HG02610 (cell line): ENCODE measurements at regions not wholly inside any gene's neighbourhood (a gene's known extent, or its start where the extent isn't known, plus 50 kb on each side); places are given as distances from the start of the nearest gene placed in this dataset.

Experiments
- ATAC-seq: cut with Tn5 transposase; IDR thresholded peaks from one replicate; pipeline ENCODE4 v1.9.1; 2021; ENCODE audit warnings: mild to moderate bottlenecking, moderate library complexity; ENCODE audit not compliant: unreplicated experiment

DNA sequence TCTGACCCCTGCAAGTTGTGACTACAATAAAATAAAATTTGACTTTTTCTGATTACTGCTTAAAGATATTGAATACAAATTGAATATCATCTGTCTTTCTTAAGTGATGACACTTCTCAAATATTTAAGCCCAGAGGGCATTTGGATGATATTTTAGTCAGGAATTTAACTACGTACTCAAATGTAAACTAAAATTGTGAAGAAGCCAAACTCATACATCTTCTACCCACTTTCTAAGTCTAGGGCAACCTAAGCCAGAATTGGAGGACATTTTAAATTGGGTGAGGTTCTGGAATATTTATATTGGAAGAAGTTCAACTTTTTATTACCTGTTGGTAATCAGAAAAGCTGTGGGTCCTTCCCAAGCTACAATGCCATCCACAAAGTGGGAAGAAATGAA lies 149.1 kb upstream of the WDR11 start:
- no peak for ATAC-seq

- no peak for ATAC-seq
Observed at GRCh38 chr10:120705309-120705708, 145.9 kb upstream of the WDR11 start.

DNA sequence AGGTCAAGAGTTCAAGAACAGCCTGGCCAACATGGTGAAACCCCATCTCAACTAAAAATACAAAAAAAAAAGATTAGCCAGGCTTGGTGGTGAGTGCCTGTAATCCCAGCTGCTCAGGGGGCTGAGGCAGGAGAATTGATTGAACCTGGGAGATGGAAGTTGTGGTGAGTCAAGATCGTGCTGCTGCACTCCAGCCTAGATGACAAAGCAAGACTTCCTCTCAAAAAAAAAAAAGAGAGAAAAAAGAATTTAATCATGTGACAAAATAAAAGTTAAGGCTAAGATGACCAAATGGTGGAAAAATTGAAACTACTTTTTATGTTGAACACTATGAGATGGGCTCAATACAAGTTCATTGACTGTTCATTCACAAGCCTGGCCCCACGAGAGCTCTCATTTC lies 141.1 kb upstream of the WDR11 start:
- ATAC-seq, result no peak

- no peak for ATAC-seq
Observed at GRCh38 chr10:120711860-120712259, 139.3 kb upstream of the WDR11 start.

GRCh38 chr10:120713573-120714205 lies 137.5 kb upstream of the WDR11 start:
- no peak for ATAC-seq

DNA sequence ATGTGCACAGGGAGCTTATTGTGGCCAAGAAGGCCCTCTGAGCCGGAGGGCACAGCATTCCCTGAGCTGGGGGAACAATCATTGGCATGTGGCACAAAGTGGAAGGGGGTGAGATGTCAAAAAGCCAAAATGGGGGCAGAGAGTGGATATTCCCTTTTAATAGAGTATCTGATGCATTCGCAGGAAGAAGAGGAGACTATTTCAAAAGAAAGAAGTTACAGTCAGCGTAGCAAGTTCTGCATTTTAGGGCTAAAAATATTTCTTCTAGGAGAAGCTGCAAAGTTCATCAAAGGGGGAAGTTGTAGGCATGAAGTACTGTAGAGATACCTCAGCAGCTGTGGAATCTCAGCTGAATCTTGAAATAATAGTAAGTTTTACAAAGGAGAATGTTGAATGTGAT lies 136.0 kb upstream of the WDR11 start:
- ATAC-seq, result no peak

DNA sequence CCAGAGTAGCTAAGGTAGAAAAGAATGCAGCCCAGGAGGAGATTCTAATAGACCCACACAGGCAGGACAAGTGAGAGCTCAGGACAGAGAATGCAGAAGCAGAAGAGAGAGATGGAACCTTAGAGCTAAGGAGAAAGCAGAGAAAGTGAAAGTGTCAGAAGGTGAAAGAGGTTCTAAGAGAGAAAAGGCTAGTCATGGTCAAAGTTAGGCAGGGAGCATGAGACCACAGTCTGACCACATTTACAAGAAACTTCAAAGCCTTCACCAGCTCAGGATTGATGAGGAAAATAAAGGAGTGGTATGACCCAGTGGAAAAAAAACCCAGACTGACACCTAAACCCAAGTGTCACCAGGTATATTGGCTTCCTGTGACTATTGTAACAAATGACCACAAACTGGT lies 131.8 kb upstream of the WDR11 start:
- peak; percentile 56 for ATAC-seq

- no peak for ATAC-seq
Observed at GRCh38 chr10:120727001-120727400, 124.2 kb upstream of the WDR11 start.

GRCh38 chr10:120729547-120729946 lies 121.6 kb upstream of the WDR11 start:
- no peak for ATAC-seq

DNA sequence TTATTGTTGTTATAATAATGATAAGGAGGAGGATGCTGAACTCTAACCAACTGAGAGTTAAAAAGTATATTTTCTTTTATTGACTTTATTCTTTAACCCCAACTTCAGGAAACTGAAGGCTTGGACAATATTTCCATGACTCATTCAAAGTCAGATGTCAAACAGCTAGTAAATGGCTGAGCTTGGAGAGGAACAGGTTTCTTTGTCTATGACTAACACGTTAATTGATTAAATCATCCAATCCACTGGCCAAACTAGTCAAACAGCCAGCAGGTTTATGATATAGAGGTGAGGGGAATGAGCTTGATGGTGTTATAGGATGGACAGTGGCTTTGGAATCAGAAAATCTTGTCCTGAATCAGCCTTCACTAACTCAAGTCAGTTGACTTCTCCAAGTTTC lies 119.1 kb upstream of the WDR11 start:
- no peak for ATAC-seq

- ATAC-seq, result no peak
Observed at GRCh38 chr10:120732643-120733313, 118.4 kb upstream of the WDR11 start.

- ATAC-seq, result no peak
Observed at GRCh38 chr10:120734483-120735078, 116.6 kb upstream of the WDR11 start.

DNA sequence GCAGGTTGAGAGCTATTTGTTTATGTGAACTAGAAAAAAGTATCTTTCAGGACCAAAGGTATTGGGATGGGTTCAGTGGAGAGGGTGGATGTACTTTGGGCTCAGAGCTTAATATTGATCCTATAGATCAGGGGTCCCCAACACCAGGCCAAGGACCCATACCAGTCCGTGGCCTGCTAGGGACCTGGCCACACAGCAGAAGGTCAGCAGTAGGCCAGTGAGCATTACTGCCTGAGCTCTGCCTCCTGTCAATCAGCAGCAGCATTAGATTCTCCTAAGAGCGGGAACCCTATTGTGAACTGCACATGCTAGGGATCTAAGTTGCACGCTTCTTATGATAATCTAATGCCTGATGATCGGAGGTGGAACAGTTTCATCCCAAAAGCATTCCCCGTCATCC lies 115.8 kb upstream of the WDR11 start:
- no peak for ATAC-seq

GRCh38 chr10:120735773-120736371 lies 115.3 kb upstream of the WDR11 start:
- ATAC-seq, result no peak

DNA sequence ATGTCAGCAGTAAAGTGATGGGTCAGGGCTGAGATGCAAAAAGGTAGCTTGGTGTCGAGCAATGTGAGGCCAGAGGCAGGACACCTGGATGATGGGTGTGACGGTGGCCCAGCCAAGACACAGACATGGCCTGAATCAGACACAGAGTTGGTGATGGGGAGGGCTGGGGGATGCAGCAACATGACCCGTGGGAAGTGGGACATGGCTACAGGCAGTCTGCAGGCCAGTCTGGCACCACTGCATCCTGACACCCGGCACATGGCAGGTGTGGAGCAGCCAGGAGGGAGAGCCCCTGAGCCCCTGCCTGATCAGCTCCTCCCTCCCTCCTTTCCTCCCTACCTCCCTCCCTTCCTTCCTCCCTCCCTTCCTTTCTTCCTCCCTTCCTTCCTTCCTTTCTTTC lies 114.8 kb upstream of the WDR11 start:
- no peak for ATAC-seq

DNA sequence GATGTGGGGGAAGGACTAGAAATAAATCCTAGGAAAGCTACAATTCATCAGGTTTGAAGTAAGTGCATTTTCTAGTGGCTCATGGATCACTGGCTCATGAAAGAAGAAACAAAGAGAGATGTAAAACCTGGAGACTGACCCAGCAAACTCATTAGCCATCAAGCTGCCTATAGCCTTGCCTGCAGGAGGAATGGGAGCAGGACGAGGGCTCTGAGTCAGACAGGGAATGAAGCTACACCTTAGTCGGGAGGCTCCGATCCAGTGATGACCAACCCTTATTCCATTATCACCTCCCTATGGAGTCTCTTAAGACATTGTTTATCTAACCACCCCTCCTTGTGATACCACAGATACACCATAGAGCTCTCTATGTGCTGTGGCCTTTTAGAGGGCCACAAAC lies 112.5 kb upstream of the WDR11 start:
- ATAC-seq, result no peak

- ATAC-seq, result no peak
Observed at GRCh38 chr10:120741396-120741795, 109.8 kb upstream of the WDR11 start.

- ATAC-seq, result no peak
Observed at GRCh38 chr10:120742373-120742772, 108.8 kb upstream of the WDR11 start.

DNA sequence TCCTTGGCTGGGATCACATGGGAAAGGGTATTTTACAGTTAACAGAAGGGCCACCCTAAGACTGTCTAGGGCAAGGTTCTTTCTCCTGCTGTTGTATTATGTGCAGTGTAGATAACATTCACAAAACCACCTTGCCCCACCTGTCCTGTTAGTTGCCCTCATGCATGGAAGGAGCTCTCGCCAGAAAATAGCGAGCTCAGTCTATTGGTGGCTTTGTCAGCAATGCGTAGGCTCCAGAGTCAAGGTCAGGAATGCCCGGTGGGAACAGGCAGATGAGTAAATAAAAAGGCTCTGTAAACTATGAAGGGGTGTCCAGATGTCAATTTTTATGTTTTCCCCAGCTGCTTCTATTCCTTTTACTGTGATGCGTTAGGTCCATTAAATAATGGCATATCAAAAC lies 107.1 kb upstream of the WDR11 start:
- no peak for ATAC-seq

- ATAC-seq, result no peak
Observed at GRCh38 chr10:120746001-120746777, 105.0 kb upstream of the WDR11 start.

DNA sequence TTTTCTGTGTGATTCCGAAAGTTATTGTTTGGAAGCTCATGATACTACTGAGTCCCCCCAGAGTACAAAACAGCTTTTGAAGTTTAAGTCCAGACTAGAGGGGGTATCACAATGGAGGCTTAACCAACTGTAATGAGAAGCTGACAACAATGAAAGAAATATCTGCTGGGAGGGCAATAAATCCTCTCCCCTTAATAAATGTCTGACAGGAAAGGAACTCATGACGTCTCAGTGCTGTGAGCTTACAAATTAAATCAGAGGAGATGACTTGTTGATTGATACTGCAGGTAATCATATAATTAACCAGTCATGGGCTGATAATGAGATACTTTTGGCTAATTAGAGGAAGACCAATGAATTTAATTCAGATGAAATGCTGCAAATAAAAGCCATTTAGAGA lies 102.6 kb upstream of the WDR11 start:
- ATAC-seq, result no peak
